ENCODE measurements at regions not wholly inside any gene's neighbourhood (a gene's known extent, or its start where the extent isn't known, plus 50 kb on each side); places are given as distances from the start of the nearest gene placed in this dataset.
A peak's percentile ranks its signal among the peaks of the same experiment; 100 is the strongest.

- intact Hi-C loops (cut with micrococcal nuclease) = no loop called here
- Mint-ChIP-seq H3K4me3 (peak overlapping the region; percentile 41), H3K27me3 (peaks cover 45% of the 10 kb centered on the region), H3K9me3 (no peaks in the 10 kb centered on the region), H3K36me3 (ENCODE audit: low read depth) (no peaks in the 10 kb centered on the region), H3K4me1 (ENCODE audit: low read depth) (peaks cover 10% of the 10 kb centered on the region), H3K27ac (no peak overlapping the region)
- ATAC-seq (peak; percentile 72), DNase-seq (peak; percentile 46)
- ChIA-PET POLR2A (no interaction called here), CTCF (interaction anchor here (3.6 kb wide), 1 partner anchor 32 kb away, joined by 17 read pairs; no protein-coding TSS in a partner anchor)
- no peak for TF ChIP-seq CTCF (IDR thresholded peaks at IDR 0.05)
Measured at GRCh38 chr5:61625681-61626621, 293.9 kb downstream of the ZSWIM6 start.

DNA sequence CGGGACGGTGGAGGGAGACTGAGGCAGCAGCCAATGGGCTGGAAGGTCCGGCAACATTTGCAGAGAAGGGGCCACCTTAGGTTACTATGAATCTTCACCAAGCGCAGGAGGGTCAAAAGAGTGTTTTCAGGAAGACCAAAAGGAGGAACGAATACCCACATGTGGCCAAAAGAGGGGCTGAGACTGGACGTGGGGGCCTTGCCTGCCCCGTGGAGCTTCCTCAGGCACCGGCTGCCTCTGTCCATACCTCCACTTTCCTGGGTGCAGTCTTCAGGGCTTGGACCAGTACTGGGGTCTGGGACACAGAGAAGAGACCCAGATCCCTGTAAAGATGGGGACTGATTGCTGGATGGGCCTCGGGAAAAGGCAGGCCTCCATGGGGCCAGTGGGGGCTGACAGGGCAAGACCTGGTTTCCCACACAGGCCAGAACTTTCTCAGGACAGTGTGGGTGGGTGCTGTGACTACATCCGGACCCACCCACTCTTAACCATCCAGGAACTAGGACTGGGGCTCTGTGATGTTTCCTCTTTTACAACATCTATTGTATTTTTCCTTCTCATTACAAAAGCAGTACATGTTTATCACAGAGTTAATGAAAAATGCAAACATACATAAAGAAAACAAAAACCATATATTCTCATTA is 294.7 kb downstream of the ZSWIM6 start:
- H3K36me3 Mint-ChIP-seq (ENCODE audit: low read depth) = no peaks in the 10 kb centered on the region
- TF ChIP-seq CTCF (IDR thresholded peaks at IDR 0.05) = no peak
- H3K4me3 Mint-ChIP-seq = peak overlapping the region; percentile 42
- H3K27me3 Mint-ChIP-seq = peaks cover 46% of the 10 kb centered on the region
- ChIA-PET POLR2A (no interaction called here), CTCF (interaction anchor here (0.8 to 3.6 kb wide), 2 partner anchors 32 kb away, joined by 3 to 17 read pairs; no protein-coding TSS in a partner anchor)
- ATAC-seq (no peak), DNase-seq (no peak)
- intact Hi-C loops (cut with micrococcal nuclease) = no loop called here
- H3K4me1 Mint-ChIP-seq (ENCODE audit: low read depth) = peaks cover 10% of the 10 kb centered on the region
- H3K9me3 Mint-ChIP-seq = no peaks in the 10 kb centered on the region
- no peak overlapping the region for H3K27ac Mint-ChIP-seq

DNA sequence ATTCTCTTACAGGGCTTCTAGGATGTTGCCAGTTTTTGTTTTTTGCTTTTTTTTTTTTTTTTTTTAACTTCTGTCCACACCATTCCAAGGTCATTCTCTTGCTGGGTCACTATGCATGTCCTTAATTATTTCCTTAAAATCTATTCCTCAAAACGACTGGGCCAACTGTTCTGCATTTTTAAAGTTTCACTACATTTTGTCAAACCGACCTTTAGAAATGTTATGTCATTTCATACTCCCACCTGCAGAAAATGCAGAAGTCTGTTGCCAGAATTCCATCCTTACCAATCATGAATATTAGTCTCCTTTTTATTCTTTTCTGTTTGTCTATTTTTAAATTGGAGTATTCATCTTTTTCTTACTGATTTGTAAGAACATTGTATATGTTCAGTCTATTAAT is 295.5 kb downstream of the ZSWIM6 start:
- H3K4me1 Mint-ChIP-seq (ENCODE audit: low read depth) = peaks cover 10% of the 10 kb centered on the region
- H3K36me3 Mint-ChIP-seq (ENCODE audit: low read depth) = no peaks in the 10 kb centered on the region
- no peaks in the 10 kb centered on the region for H3K9me3 Mint-ChIP-seq
- H3K4me3 Mint-ChIP-seq = no peak overlapping the region
- TF ChIP-seq CTCF (IDR thresholded peaks at IDR 0.05) = no peak
- DNase-seq (no peak), ATAC-seq (no peak)
- ChIA-PET CTCF (interaction anchor here (0.8 kb wide), 1 partner anchor 31 kb away, joined by 3 read pairs; no protein-coding TSS in a partner anchor), POLR2A (interaction anchor here (0.7 kb wide), 1 partner anchor 633 kb away, joined by 4 read pairs; no protein-coding TSS in a partner anchor)
- peaks cover 46% of the 10 kb centered on the region for H3K27me3 Mint-ChIP-seq
- no peak overlapping the region for H3K27ac Mint-ChIP-seq
- intact Hi-C loops (cut with micrococcal nuclease) = no loop called here

GRCh38 chr5:61630908-61631307 is 298.9 kb downstream of the ZSWIM6 start:
- ATAC-seq = no peak
- ChIA-PET POLR2A (no interaction called here), CTCF (no interaction called here)
- Mint-ChIP-seq H3K4me3 (no peak overlapping the region), H3K27me3 (peaks cover 32% of the 10 kb centered on the region), H3K9me3 (no peaks in the 10 kb centered on the region), H3K4me1 (ENCODE audit: low read depth) (peaks cover 8% of the 10 kb centered on the region), H3K36me3 (ENCODE audit: low read depth) (no peaks in the 10 kb centered on the region), H3K27ac (no peak overlapping the region)
- DNase-seq = no peak
- intact Hi-C loops (cut with micrococcal nuclease) = no loop called here
- TF ChIP-seq CTCF (IDR thresholded peaks at IDR 0.05) = no peak

Measured in activated CD8-positive, alpha-beta T cell treated with anti-CD3 and anti-CD28 coated beads for 36 hours (primary cell).